ENCODE measurements at regions not wholly inside any gene's neighbourhood (a gene's known extent, or its start where the extent isn't known, plus 50 kb on each side); places are given as distances from the start of the nearest gene placed in this dataset.
"Not testable (repeated sequence)": the region's sequence is repeated elsewhere in the genome, so short reads cannot be mapped to it uniquely, and the experiment has no call there.

- no peak for DNase-seq
Measured at GRCh38 chr5:25160891-25161290, 516.1 kb upstream of the CDH10 start.

- no peak for DNase-seq
Measured at GRCh38 chr5:25150819-25151218, 506.0 kb upstream of the CDH10 start.

- DNase-seq: no peak
Measured at GRCh38 chr5:25128606-25129005, 483.8 kb upstream of the CDH10 start.

- DNase-seq: no peak
Measured at GRCh38 chr5:25119650-25120049, 474.9 kb upstream of the CDH10 start.

- DNase-seq: no peak
Measured at GRCh38 chr5:25107853-25108252, 463.1 kb upstream of the CDH10 start.

GRCh38 chr5:25099538-25099937 lies 454.8 kb upstream of the CDH10 start:
- DNase-seq: no peak

GRCh38 chr5:25095261-25095660 lies 450.5 kb upstream of the CDH10 start:
- DNase-seq: no peak

GRCh38 chr5:25094219-25094618 lies 449.4 kb upstream of the CDH10 start:
- DNase-seq: no peak

- no peak for DNase-seq
Measured at GRCh38 chr5:25091921-25092320, 447.1 kb upstream of the CDH10 start.

GRCh38 chr5:25090854-25091253 lies 446.1 kb upstream of the CDH10 start:
- DNase-seq: no peak

- no peak for DNase-seq
Measured at GRCh38 chr5:25090275-25090674, 445.5 kb upstream of the CDH10 start.

GRCh38 chr5:25088689-25089088 lies 443.9 kb upstream of the CDH10 start:
- DNase-seq: not testable (repeated sequence)

- not testable (repeated sequence) for DNase-seq
Measured at GRCh38 chr5:25083261-25083660, 438.5 kb upstream of the CDH10 start.

- no peak for DNase-seq
Measured at GRCh38 chr5:25066239-25066638, 421.5 kb upstream of the CDH10 start.

- no peak for DNase-seq
Measured at GRCh38 chr5:25064306-25064705, 419.5 kb upstream of the CDH10 start.

- no peak for DNase-seq
Measured at GRCh38 chr5:25060575-25060974, 415.8 kb upstream of the CDH10 start.

GRCh38 chr5:25056836-25057235 lies 412.1 kb upstream of the CDH10 start:
- no peak for DNase-seq

- DNase-seq: no peak
Measured at GRCh38 chr5:25033658-25034057, 388.9 kb upstream of the CDH10 start.

GRCh38 chr5:25029004-25029403 lies 384.2 kb upstream of the CDH10 start:
- no peak for DNase-seq

- no peak for DNase-seq
Measured at GRCh38 chr5:25027526-25027925, 382.7 kb upstream of the CDH10 start.

GRCh38 chr5:25027061-25027460 lies 382.3 kb upstream of the CDH10 start:
- DNase-seq: no peak

- no peak for DNase-seq
Measured at GRCh38 chr5:25025831-25026230, 381.1 kb upstream of the CDH10 start.

GRCh38 chr5:25020454-25020853 lies 375.7 kb upstream of the CDH10 start:
- no peak for DNase-seq

GRCh38 chr5:25009063-25009462 lies 364.3 kb upstream of the CDH10 start:
- DNase-seq: peak in 1 of 5 donors; percentile 3

GRCh38 chr5:25006734-25007133 lies 362.0 kb upstream of the CDH10 start:
- no peak for DNase-seq

GRCh38 chr5:25006237-25006636 lies 361.5 kb upstream of the CDH10 start:
- no peak for DNase-seq
